K562 (cell line): ENCODE measurements at regions not wholly inside any gene's neighbourhood (a gene's known extent, or its start where the extent isn't known, plus 50 kb on each side); places are given as distances from the start of the nearest gene placed in this dataset.

Experiments
- ARID3A ChIP-seq: IDR thresholded peaks from 2 replicates; pipeline ENCODE4 v1.6.1; 2012; ENCODE audit warnings: low read depth, low read length, improper control_type of control experiment, borderline replicate concordance
- ASH1L ChIP-seq: fragments of 450-650 bp; IDR thresholded peaks from 2 replicates; pipeline ENCODE4 v1.6.1; 2018; ENCODE audit warnings: borderline replicate concordance, mild to moderate bottlenecking, low read depth; ENCODE audit not compliant: partially characterized antibody
- BRD9 ChIP-seq: fragments of 450-650 bp; IDR thresholded peaks from 2 replicates; pipeline ENCODE4 v1.6.1; 2018; ENCODE audit warnings: low read depth; ENCODE audit not compliant: partially characterized antibody
- CXXC5 ChIP-seq: fragments of 250-450 bp; sonication (Bioruptor Pico); IDR thresholded peaks from 2 replicates; pipeline ENCODE4 v1.8.0; 2022; ENCODE audit warnings: inconsistent platforms, mild to moderate bottlenecking, moderate library complexity
- EGR1 ChIP-seq: fragments of 450-650 bp; conservative IDR thresholded peaks from 2 replicates; pipeline ENCODE4 v1.6.1; 2017; ENCODE audit warnings: mild to moderate bottlenecking
- ETV1 ChIP-seq: fragments of 450-650 bp; conservative IDR thresholded peaks from 2 replicates; pipeline ENCODE4 v1.6.1; 2016; ENCODE audit warnings: missing genetic modification characterization, control low read depth, low read depth, missing compliant biosample characterization
- EZH2 ChIP-seq: IDR thresholded peaks from 2 replicates; pipeline ENCODE4 v1.6.1; 2012; ENCODE audit warnings: low read depth, mild to moderate bottlenecking, inconsistent platforms, low read length, borderline replicate concordance
- FOXJ2 ChIP-seq: fragments of 200-800 bp; sonication (Bioruptor generic); IDR thresholded peaks from 2 replicates; pipeline ENCODE4 v1.6.1; 2016; ENCODE audit warnings: missing genetic modification characterization, missing compliant biosample characterization
- FOXK2 ChIP-seq, 2 experiments: fragments of 450-650 bp; IDR thresholded peaks in 1 of 2; conservative IDR thresholded peaks in 1 of 2; 2 replicates each; pipeline ENCODE4 v1.6.1; 2016; ENCODE audit warnings: low read depth in 2 of 2, mild to moderate bottlenecking in 1 of 2
- HDGF ChIP-seq: fragments of 450-650 bp; IDR thresholded peaks from 2 replicates; pipeline ENCODE4 v1.6.1; 2016
- HNRNPL ChIP-seq: fragments of 200-400 bp; formaldehyde crosslinking; IDR thresholded peaks from 2 replicates; pipeline ENCODE4 v1.6.1; 2017; ENCODE audit warnings: low read depth, mild to moderate bottlenecking, low read length
- KAT7 ChIP-seq: sonication (generic); formaldehyde crosslinking; IDR thresholded peaks from 2 replicates; pipeline ENCODE4 v1.8.0; 2022; ENCODE audit warnings: missing genetic modification reagents, mild to moderate bottlenecking, borderline replicate concordance
- KLF13 ChIP-seq: fragments of 450-650 bp; IDR thresholded peaks from 2 replicates; pipeline ENCODE4 v1.6.1; 2016; ENCODE audit warnings: missing genetic modification characterization, low read depth, mild to moderate bottlenecking, missing compliant biosample characterization, moderate library complexity, borderline replicate concordance
- MCM7 ChIP-seq, 2 experiments: fragments of 450-650 bp; IDR thresholded peaks; 2 replicates each; pipeline ENCODE4 v1.6.1; 2016 to 2018
- MTA3 ChIP-seq: fragments of 450-650 bp; formaldehyde crosslinking; IDR thresholded peaks from 2 replicates; pipeline ENCODE4 v1.6.1; 2017; ENCODE audit warnings: mild to moderate bottlenecking, borderline replicate concordance
- PHF8 ChIP-seq: fragments of 200-600 bp; sonication (generic); IDR thresholded peaks from 2 replicates; pipeline ENCODE4 v1.6.1; 2012; ENCODE audit warnings: mixed run types, mild to moderate bottlenecking, inconsistent platforms, low read length, moderate library complexity, borderline replicate concordance
- POLR3G ChIP-seq: IDR thresholded peaks from 2 replicates; pipeline ENCODE4 v1.6.1; 2011; ENCODE audit not compliant: insufficient read length, insufficient replicate concordance; ENCODE audit errors: extremely low read depth
- SIRT6 ChIP-seq: IDR thresholded peaks from one replicate; pipeline ENCODE4 v1.6.1; 2012; ENCODE audit warnings: low read depth, mild to moderate bottlenecking, control low read depth, inconsistent platforms, low read length, moderate library complexity
- SMAD3 ChIP-seq: fragments of 450-650 bp; formaldehyde crosslinking; conservative IDR thresholded peaks from 2 replicates; pipeline ENCODE4 v1.4.0; 2020; ENCODE audit warnings: mild to moderate bottlenecking
- SMAD4 ChIP-seq: fragments of 250-450 bp; sonication (Bioruptor Pico); conservative IDR thresholded peaks from 2 replicates; pipeline ENCODE4 v1.8.0; 2021; ENCODE audit warnings: inconsistent platforms, mild to moderate bottlenecking, moderate library complexity
- SMARCA4 ChIP-seq: fragments of 450-650 bp; IDR thresholded peaks from 2 replicates; pipeline ENCODE4 v1.6.1; 2016
- U2AF1 ChIP-seq: fragments of 200-400 bp; formaldehyde crosslinking; optimal IDR thresholded peaks from 2 replicates; pipeline ENCODE3; 2017; ENCODE audit warnings: mild to moderate bottlenecking, low read depth, low read length, moderate library complexity
- ZKSCAN3 ChIP-seq: fragments of 250-450 bp; sonication (Bioruptor Pico); IDR thresholded peaks from 2 replicates; pipeline ENCODE4 v1.4.0; 2020
- ZNF165 ChIP-seq: fragments of 250-450 bp; sonication (Bioruptor Pico); IDR thresholded peaks from 2 replicates; pipeline ENCODE4 v1.4.0; 2020; ENCODE audit warnings: borderline replicate concordance
- ZNF384 ChIP-seq: IDR thresholded peaks from 2 replicates; pipeline ENCODE4 v1.6.1; 2012; ENCODE audit warnings: low read depth, low read length, improper control_type of control experiment
- ZNF561 ChIP-seq: fragments of 450-650 bp; formaldehyde crosslinking; conservative IDR thresholded peaks from 2 replicates; pipeline ENCODE4 v1.4.0; 2020; ENCODE audit warnings: mild to moderate bottlenecking, moderate library complexity
- ZNF785 ChIP-seq: fragments of 250-450 bp; sonication (Bioruptor Pico); IDR thresholded peaks from 2 replicates; pipeline ENCODE4 v1.4.0; 2020; ENCODE audit warnings: mild to moderate bottlenecking

GRCh38 chr1:65067491-65068201 lies 80.4 kb upstream of the AK4 start (continued):
- TF ChIP-seq MCM7 (IDR thresholded peaks at IDR 0.05) (no peak), ARID3A (0 out of 2 replicates have a peak, but pooled peaks have one; percentile 13), KLF13 (tag) (no peak), CXXC5 (CRISPR knock-in tag) (peak; percentile 43), FOXK2 (conservative IDR thresholded peaks at IDR 0.05 in 1 of 2, IDR thresholded peaks at IDR 0.05 in 1 of 2; ENCODE audit: low read depth in 2 of 2) (0 out of 4 replicates have a peak, but pooled peaks have one; percentile 42 to 44), KAT7 (CRISPR knock-in tag) (peak; percentile 38; the same call in 1 of the 2 replicates), BRD9 (peak; percentile 93), ZNF561 (no peak), FOXJ2 (no peak; the same call in 1 of the 2 replicates), EZH2 (no peak), ASH1L (no peak), HNRNPL (no peak), POLR3G (no peak), ZKSCAN3 (CRISPR knock-in tag) (no peak), ZNF384 (peak; percentile 91), SMARCA4 (no peak), PHF8 (peak; percentile 48; the same call in 1 of the 2 replicates), SMAD4 (CRISPR knock-in tag) (0 out of 2 replicates have a peak, but pooled peaks have one; percentile 21), ZNF785 (CRISPR knock-in tag) (no peak), SIRT6 (no peak), U2AF1 (no peak), SMAD3 (CRISPR knock-in tag) (no peak), HDGF (no peak), MTA3 (no peak), ETV1 (tag) (peak; percentile 57; the same call in 1 of the 2 replicates), EGR1 (peak; percentile 53), ZNF165 (CRISPR knock-in tag) (no peak)
